HG03520 (cell line): ENCODE measurements at regions not wholly inside any gene's neighbourhood (a gene's known extent, or its start where the extent isn't known, plus 50 kb on each side); places are given as distances from the start of the nearest gene placed in this dataset.

Experiments used
- ATAC-seq: cut with Tn5 transposase; IDR thresholded peaks from one replicate; pipeline ENCODE4 v1.9.1; 2021; ENCODE audit warnings: mild to moderate bottlenecking, moderate library complexity; ENCODE audit not compliant: unreplicated experiment

DNA sequence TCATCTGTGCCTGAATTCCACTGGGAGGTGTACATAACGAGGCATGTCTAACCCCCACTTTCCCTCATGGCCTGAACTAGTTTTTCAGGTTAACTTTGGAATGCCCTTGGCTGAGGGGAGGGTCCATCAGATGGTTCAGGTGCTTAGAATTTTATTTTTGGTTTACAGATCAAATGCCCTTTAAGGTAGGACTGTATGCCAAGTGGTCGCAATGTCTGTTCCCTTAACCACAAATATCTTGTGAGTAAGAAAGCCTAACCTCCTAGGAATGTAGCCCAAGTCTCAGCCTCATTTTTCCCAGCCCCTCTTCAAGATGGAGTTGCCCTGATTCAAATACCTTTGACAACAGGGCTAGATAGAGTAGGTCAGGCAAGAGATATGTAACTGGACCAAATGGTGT lies 78.4 kb downstream of the RNASET2 start:
- no peak for ATAC-seq

DNA sequence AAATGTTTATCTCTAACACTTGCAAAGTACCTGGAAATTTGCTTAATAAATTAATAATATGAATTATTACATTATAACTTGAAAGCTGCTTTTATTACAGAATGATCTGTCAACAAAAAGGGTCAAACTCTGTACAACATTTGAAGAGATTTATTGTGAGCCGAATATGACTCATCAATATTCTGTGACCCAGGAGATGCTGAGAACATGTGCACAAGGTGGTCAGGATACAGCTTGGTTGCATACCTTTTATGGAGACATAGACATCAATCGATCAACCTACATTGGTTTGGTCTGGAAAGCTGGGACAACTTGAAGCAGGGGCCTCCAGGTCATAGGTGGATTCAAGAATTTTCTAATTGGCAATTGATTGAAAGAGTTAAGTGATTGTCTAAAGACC lies 79.0 kb downstream of the RNASET2 start:
- no peak for ATAC-seq

DNA sequence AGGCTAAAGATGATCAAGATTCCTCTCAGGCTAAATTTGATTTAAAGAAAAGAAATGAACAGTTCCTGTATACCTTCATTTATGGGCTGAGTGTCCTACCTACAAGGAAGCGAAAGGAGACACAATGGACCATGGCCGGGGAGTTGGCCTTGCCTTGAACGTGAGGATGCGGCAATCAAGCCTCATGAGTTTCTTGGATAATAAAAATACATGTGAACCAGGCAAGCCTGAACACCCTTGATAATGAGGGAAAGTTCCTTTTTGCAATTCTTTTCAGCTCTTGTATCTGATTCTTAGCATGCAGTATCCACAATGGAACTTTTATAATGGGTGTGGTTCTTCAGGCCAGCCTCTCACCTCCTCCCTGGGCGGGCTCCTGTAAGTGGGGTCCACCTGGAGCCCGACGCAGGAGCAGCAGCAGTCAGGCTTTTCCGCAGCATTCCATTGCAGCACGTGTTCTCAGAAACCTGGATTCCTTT lies 83.8 kb downstream of the RNASET2 start:
- ATAC-seq: no peak

DNA sequence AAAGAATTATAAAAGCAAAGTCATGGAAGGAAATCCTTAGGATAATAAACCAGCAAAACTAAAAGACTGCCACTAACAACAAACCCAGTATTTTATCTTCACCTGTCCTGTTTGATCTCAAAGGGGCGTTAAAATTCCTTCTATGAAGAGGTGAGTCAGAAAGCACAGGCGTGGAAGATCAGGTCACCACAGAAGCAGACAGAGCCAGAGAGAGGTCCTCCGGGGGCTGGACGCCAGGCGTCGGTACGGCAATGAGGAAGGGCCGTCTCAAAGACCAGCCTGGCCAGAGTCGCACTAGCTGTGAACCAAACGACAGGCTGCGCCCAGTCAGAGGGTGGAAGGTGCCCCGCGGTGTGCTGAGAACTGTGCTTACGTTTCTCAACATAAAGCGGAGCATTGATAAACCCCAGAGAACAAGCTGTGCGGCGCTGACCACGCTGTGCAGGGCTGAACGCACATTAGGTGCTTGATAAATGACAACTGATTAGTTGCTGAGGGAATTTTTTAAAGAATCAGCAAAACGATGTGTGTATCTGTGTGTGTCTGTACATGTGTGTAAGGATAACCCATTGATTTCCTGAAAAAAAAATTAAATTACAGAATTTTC lies 85.6 kb downstream of the RNASET2 start:
- ATAC-seq: no peak

DNA sequence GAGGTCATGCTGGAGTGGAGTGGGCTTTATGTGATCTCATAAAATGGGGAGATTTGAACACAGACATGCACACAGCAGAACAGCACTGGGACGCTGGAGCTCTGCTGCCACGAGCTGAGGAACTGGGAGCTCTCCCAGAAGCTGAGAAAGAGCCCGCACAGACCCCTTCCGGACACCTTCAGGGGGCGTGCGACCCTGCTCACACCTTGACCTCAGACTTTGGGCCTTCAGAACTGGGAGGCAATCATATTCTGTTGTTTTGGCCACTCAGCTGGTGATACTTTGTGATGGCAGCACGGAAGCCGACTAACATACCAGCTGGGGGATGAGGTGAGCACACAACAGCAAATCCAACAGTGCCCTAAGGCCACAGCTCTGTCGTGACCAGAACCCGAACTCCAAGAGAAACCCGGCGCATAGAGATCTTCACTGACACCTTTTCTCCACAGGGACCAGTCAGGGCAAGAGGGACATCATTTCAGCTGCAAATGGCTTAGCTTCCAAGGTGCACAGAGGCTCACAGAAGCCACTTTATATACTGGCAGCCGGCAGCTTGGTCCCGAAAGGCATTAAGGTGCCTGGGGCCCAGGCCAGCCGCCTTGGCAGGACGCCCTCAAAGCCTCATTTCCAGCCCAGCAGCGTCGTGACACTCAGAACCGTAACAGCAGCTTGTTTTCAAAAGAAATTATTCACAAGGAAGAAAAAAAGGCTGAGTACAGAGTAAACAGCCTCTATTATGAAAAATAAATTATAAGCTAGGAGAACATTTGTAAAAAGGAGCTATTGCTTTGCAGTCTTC lies 89.3 kb downstream of the RNASET2 start:
- no peak for ATAC-seq

DNA sequence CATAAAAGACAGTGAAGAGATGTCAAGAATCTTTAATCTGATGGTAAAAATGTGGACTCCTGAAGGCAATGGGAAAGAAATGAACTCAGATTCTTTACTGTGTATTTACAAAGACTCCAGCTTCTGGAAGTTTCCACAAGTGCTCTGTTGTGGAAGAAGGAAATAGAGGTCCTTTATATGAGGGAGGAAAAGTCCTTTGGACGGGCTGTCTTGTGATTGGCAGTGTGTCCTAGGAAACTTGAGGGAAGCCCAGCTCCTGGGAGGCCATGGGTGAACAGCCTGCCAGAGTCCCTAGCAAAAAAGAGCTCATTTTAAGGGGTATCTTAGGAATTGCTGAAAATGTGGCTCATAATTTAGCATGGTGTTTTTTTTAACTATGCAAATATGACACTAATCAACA lies 92.0 kb downstream of the RNASET2 start:
- ATAC-seq: no peak

DNA sequence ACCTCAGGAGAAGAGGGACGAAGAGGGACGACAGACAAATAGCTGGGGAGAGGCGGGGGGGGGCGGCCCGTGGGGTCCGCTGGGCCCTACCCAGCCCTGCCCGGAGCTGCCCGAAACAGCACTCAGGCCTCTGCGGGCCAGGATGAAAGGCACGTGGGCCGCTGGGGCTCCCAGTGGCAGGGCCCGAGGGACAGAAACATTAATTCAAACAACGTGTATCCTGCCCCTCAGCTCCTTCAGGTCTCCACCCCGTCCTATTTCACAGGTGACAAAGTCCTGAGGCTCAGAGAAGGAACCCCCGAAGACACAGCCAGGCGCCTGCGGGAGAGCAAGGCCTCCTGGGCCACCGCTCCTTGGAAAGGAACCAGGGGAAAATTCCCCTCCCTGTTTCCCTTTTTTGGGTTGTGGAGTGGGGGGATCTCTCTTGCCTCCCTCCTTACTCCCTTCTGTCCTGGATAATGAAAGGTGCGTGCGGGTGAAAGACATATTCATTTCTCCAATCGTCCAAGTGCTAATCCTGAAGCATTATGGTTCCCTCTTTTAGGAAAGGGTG lies 93.3 kb downstream of the RNASET2 start:
- peak; percentile 29 for ATAC-seq

DNA sequence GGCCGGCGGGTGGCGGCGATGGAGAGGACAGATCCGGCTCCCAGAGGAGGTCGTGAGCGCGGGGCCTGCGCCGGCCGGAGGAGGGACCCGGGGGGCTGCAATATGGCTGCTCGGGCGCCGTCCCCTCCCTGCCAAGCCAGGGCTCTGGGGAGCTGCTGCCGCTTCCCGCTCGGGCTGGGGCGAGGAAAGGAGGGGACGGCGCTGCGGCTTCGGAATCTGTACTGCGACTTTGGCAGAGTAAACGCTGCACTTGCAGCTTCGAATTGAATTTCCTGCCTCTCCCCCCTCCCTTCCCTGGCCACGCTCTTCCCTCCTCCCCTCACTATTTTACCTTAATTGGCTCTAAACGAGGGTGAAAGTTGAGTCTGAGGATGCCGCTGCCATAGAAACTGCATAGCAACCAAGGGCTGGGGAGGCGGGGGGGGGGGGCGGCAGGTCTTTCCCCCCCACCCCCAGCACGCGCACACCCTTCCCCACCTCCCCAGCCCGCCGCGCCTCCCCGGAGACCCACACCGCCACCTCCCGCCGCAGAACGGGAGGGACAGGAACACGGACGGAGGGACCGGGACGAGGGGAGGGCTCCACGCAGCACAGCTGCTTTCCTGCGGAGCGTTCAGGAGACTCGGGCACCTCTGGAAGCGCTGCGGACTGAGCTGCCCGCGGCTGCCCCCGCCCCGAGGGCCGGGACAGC lies 93.9 kb downstream of the RNASET2 start:
- peak; percentile 44 for ATAC-seq

DNA sequence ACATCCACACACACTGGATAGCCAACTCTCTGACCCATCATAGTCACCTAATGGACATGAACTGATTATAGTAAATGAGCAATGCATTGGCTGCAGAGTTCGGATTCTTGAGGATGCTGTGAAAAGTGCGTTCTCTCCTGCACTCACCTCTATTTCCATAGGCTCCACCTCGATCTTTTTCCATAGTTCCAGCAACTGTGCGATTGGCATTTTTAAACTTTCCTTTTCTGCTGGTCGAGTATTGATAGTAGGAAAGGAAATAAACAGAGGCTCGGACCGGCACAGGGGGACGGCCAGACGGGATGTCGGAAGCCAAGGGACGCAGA lies 94.4 kb downstream of the RNASET2 start:
- peak; percentile 33 for ATAC-seq

DNA sequence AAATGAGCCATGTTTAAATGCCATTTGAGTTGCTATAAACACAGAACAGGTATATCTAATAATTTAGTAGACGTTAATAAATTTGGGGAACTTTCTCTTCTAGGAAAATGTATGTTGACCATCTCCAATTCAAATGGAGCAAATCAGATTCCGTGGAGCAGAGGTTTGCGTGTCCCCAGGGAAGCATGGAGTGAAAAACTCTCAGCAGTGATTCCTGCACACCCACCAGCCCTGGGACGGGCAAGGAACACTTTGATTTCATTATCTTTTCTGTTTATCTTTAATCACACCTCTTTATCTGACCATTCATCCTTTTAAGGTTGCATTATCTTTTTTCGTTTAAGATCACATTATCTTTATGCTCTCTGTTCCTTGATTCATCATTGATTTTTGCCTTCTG lies 95.0 kb downstream of the RNASET2 start:
- ATAC-seq: no peak

DNA sequence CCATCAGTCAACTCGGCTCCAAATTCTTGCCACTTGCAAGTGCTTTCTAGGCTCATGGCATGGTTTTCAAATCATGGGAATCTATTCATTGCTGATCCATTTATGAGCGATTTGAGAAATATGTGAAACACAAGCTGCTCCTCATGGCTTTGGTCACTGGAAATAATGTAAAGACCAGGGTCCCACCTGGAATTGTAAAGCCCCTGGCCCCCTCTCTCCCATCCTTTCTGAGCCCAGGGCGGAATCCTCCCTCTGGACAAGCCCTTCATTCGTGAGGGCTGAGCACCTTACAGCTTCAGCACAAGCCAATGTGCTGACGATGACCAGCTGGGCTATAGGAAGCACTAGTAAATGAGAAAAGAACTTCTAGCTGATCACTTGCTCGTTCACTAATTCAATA lies 96.0 kb downstream of the RNASET2 start:
- no peak for ATAC-seq

DNA sequence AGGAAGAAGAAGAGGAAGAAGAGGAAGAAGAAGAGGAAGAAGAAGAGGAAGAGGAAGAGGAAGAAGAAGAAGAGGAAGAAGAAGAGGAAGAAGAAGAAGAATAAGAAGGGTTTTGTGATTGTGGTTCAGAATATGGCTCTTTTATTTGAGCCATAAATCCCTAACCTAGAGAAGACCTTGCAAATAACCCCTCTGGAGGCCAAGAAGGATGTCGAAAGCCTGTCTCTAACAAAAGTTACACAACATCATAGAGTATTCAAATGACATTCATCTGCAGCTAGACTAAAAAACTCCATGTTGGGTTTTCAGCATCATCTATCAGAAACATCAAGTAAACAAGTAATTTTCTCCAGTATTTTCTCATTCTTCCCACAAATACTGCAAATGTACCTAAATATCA lies 100.9 kb downstream of the RNASET2 start:
- ATAC-seq: no peak

DNA sequence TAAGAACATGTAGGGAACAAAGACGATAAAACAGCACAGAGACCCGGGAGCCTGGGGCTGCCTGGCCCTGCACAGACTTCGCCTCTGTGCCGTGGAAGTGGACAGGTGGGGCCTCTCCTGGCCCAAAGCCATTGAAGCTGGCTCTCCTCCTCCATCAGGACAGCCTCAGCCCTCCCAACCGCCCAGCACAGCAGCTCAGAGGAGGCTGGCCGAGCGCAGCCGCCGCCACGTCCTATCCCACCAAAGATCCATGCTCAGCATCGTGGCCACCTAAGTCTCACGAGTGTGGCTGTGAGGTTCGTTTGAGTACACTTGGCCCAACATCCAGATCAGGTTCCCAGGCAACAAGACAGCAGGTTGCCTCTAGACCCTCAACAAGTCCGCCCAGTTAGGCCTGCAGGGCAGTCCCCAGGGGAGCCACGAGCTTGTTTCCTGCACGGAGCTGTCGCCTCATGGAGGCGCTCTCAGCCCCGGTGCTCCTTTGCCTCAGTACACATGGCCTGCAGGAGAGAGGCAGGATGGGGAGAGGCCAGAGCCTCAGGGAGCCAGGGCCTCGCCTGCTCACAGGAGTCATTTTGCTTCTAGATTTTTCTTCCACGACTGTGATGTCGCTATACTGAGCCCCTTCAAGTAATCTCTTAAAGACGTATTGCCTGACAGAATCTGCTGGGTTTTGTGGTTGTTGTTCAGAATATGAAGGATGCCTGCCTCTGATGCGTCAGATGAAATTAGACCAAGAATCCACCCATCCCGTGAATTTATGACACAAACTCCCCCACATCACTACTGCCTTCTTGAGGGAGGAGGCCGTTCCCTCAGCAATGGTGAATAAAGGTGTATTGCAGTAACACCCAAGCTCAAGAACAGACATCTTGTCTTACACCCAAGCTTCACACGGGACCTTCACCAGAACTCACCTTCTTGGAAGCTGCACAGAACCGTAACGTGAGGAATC lies 102.7 kb downstream of the RNASET2 start:
- ATAC-seq: no peak

DNA sequence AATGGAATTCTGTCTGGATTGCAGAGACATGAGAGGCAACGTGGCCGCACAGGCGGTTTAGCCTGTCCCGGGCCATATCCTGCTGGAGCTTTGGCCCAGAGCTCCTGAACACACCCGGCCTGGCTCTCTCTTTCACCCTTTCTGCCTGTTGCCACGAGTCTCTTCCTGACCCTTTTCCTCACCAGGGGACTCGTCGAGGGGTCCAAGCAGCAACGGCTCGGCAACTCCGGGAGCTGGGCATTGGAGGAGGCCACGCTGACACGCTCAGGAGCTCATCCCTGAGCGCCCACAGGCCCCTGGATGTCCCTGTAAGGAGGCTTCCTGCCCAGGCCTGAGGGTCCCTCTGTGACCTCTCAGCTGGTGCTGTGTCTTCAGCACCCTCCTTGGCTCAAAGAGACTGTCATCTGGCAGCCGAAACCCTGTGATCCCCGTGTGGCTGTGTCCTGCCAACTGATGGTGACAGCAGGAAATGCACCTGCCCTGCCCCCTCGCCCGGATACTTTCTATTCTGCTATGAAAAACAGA lies 103.8 kb downstream of the RNASET2 start:
- ATAC-seq: no peak

DNA sequence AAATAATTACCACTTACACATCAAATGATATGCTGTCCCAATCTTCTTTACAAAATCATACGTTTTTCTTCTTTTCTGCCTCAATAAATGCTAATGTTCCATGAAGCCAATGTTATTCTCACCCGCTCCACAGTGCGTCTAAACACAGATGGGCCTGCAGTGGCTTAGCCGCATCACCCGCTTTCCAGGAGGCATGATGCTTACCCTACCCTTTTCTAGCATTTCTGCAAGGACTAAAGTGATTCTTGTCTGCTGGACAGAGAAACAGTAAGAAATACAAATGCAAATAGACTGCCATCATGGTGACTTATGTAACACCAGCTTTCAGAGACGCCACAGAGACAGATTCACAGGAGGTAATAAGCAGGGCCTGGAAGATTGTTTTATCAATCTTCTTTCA lies 104.4 kb downstream of the RNASET2 start:
- no peak for ATAC-seq

DNA sequence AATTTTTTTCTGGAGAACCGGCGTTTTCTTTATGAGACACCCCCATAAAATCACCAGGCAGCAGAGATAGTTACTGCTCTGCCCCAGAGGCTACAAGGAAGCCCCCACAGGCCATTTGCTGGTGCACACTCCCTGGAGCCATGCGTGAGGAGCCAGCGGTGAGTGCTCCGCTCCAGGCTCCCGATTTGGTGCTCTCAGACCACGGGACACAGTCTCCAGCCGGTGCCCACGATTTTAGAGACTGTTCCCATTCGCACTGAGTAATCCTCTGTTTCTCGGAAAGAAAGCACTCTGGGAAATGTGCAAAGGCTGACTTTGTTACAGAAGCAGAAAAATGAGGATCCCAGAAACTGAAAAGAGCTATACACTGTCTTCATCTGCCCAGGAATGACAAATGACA lies 104.9 kb downstream of the RNASET2 start:
- ATAC-seq: no peak

DNA sequence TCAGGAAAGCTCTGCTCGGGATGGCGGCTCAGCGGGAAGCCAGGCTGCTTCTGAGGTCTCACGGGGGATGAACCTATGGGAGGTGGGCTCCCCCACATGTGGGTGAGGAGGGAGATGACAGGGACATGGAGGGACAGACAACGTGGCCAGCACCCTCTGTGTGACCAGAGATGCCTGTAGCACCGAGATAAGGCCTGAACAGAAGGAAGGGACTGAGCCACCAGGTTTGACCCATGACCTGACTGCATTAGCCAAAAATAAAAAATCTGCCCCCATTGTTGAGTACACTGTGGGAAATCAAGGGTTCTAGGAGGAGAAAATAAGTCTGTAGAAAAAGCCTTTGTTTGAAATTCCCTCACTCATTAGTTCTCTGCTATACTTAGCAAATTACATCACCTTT lies 105.7 kb downstream of the RNASET2 start:
- no peak for ATAC-seq

DNA sequence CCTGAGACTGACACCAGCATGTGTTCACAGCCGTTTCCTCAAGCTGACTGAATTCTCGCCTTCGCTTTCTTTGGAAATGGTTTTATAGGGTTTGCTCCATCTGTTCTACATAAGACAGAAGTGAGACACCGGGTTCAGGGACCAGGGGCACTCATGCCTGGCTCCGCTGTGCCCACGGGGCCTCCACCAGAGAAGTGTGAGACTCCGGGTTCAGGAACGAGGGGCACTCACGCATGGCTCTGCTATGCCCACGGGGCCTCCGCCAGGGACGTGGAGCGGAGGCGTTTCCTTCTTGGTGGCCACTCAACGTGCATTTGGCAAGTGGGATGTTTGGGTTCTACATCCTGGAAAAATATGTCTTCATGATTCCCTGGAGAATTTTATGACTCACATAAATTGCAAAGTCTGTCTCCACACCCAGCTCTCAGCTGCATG lies 106.6 kb downstream of the RNASET2 start:
- peak; percentile 51 for ATAC-seq

DNA sequence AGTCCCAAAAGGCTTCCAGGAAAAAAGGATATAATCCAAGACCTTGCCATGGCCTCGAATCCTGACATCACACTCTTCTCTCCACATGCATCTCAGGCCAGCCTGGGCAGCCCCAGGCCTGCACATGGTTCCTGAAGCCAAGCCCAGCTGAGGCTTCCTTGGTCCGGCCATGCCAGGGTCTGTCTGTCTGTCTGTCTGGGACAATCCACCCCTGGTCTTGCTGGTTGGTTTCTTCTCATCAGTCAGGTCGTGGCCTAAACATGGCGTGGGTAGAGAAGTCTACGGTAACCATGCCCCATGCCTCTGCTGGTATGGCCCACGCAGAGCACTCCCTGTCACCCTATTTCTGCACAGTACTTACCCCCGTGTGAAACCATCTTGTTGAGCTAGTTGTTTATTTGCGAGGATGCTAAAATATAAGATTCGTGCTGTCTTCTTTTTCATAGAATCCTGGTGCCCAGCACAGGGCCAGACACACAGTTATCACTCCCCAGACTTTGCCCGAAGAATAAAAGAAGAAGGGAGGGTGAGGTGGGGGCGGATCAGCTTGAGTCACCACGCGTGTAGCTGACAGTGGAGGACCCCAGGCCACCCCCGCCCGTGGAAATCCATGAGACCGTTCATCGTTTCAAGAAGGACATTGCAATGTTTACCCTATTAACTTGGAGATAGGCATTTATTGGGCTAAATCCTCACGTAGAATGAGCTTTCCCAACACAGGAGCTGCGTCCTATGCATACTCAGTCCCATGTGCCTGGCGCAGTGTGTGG lies 107.2 kb downstream of the RNASET2 start:
- no peak for ATAC-seq
